ENCODE measurements at regions not wholly inside any gene's neighbourhood (a gene's known extent, or its start where the extent isn't known, plus 50 kb on each side); places are given as distances from the start of the nearest gene placed in this dataset.

GRCh38 chr5:101385276-101385675 lies 482.2 kb upstream of the ST8SIA4 start:
- TF ChIP-seq TAF1 (IDR thresholded peaks at IDR 0.05; ENCODE audit: borderline replicate concordance, insufficient read depth, low read length) (no peak), REST (IDR thresholded peaks at IDR 0.05; ENCODE audit: insufficient read depth in 1 of 2, low read depth in 2 of 2, low read length in 2 of 2) (no peak)
